NCI-H1436 (cell line): ENCODE measurements at regions not wholly inside any gene's neighbourhood (a gene's known extent, or its start where the extent isn't known, plus 50 kb on each side); places are given as distances from the start of the nearest gene placed in this dataset.

Experiments
- DNase-seq: peaks from one replicate; lab custom pipeline; 2025; lab: John Stamatoyannopoulos, UW

GRCh38 chr2:147110962-147111361, 733.9 kb upstream of the ACVR2A start:
- DNase-seq: no peak

- DNase-seq: no peak
Observed at GRCh38 chr2:147110317-147110716, 734.5 kb upstream of the ACVR2A start.

GRCh38 chr2:147109291-147109690, 735.5 kb upstream of the ACVR2A start:
- DNase-seq: no peak

GRCh38 chr2:147108548-147108947, 736.3 kb upstream of the ACVR2A start:
- DNase-seq: no peak

- no peak for DNase-seq
Observed at GRCh38 chr2:147101941-147102790, 742.7 kb upstream of the ACVR2A start.

- DNase-seq: no peak
Observed at GRCh38 chr2:147100406-147101035, 744.3 kb upstream of the ACVR2A start.

GRCh38 chr2:147099845-147100244, 745.0 kb upstream of the ACVR2A start:
- no peak for DNase-seq

- DNase-seq: no peak
Observed at GRCh38 chr2:147098940-147099339, 745.9 kb upstream of the ACVR2A start.

- no peak for DNase-seq
Observed at GRCh38 chr2:147097747-147098146, 747.1 kb upstream of the ACVR2A start.

- DNase-seq: no peak
Observed at GRCh38 chr2:147096671-147097070, 748.2 kb upstream of the ACVR2A start.

- DNase-seq: no peak
Observed at GRCh38 chr2:147095376-147095775, 749.5 kb upstream of the ACVR2A start.

- no peak for DNase-seq
Observed at GRCh38 chr2:147094077-147094476, 750.8 kb upstream of the ACVR2A start.

GRCh38 chr2:147092266-147092665, 752.6 kb upstream of the ACVR2A start:
- no peak for DNase-seq

- no peak for DNase-seq
Observed at GRCh38 chr2:147091448-147091847, 753.4 kb upstream of the ACVR2A start.

GRCh38 chr2:147088871-147089270, 756.0 kb upstream of the ACVR2A start:
- DNase-seq: no peak

GRCh38 chr2:147086715-147087114, 758.1 kb upstream of the ACVR2A start:
- DNase-seq: no peak

- no peak for DNase-seq
Observed at GRCh38 chr2:147083664-147084063, 761.2 kb upstream of the ACVR2A start.

- DNase-seq: peak; percentile 53
Observed at GRCh38 chr2:147082850-147083522, 761.8 kb upstream of the ACVR2A start.

- DNase-seq: no peak
Observed at GRCh38 chr2:147081831-147082230, 763.0 kb upstream of the ACVR2A start.

- no peak for DNase-seq
Observed at GRCh38 chr2:147076634-147077033, 768.2 kb upstream of the ACVR2A start.

GRCh38 chr2:147068071-147068470, 776.8 kb upstream of the ACVR2A start:
- DNase-seq: no peak

GRCh38 chr2:147067136-147067535, 777.7 kb upstream of the ACVR2A start:
- DNase-seq: no peak

- DNase-seq: no peak
Observed at GRCh38 chr2:147062073-147062472, 782.8 kb upstream of the ACVR2A start.
